ENCODE measurements at regions not wholly inside any gene's neighbourhood (a gene's known extent, or its start where the extent isn't known, plus 50 kb on each side); places are given as distances from the start of the nearest gene placed in this dataset.

GRCh38 chr1:214856843-214857242 lies 225.7 kb upstream of the KCNK2 start:
- TF ChIP-seq CTCF (IDR thresholded peaks at IDR 0.05; ENCODE audit: low read depth, low read length, missing input control) (no peak), YY1 (IDR thresholded peaks at IDR 0.05) (no peak), FOXA1 (IDR thresholded peaks at IDR 0.05) (no peak), MAX (IDR thresholded peaks at IDR 0.05) (no peak), TAF1 (conservative IDR thresholded peaks at IDR 0.05) (no peak)

Data from liver (tissue), 3 donors.